ENCODE measurements at regions not wholly inside any gene's neighbourhood (a gene's known extent, or its start where the extent isn't known, plus 50 kb on each side); places are given as distances from the start of the nearest gene placed in this dataset.

DNA sequence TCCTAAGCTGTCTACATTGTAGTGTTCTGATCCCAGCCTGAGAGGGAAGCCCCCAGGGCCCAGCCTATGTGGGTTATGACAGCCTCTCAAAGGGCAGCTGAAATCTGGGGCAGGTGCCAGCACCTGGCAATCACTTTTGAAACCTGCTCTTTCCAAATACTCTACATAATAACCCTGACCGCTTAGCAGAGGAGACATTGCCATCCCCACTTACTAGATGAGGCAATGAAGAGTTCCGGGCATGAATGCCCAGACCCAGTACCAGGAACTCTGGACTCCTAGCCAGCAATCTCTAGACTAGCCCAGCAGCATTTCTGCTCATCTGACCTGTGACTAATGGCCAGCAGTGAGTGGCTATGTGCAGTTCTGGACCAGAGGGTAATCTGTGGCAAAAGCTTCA is 412.4 kb upstream of the CADM1 start:
- TF ChIP-seq EZH2phosphoT487 (IDR thresholded peaks at IDR 0.05; ENCODE audit: insufficient read depth, low read depth) (no peak), EZH2 (IDR thresholded peaks at IDR 0.05; ENCODE audit: insufficient read depth, poor library complexity, severe bottlenecking) (no peak)

Measured in GM23248 (cell line).